ENCODE measurements at regions not wholly inside any gene's neighbourhood (a gene's known extent, or its start where the extent isn't known, plus 50 kb on each side); places are given as distances from the start of the nearest gene placed in this dataset.

- no peak for TF ChIP-seq CTCF (IDR thresholded peaks at IDR 0.05)
- DNase-seq (ENCODE audit: low spot score), result no peak
- Histone ChIP-seq H3K27me3 (replicated peaks; ENCODE audit: insufficient read depth) (no peaks in the 10 kb centered on the region), H3K36me3 (no peaks in the 10 kb centered on the region), H3K9me3 (no peaks in the 10 kb centered on the region), H3K27ac (no peak overlapping the region), H3K4me1 (ENCODE audit: control insufficient read depth in 1 of 2, low read depth in 2 of 2) (peaks cover 0 to 7% of the 10 kb centered on the region in 2 donors), H3K4me3 (no peak overlapping the region)
- no peak for ATAC-seq (ENCODE audit: insufficient number of reproducible peaks, low FRiP score, low read depth)
Observed at GRCh38 chr11:130772266-130773227, 143.7 kb downstream of the SNX19 start.

- no peak overlapping the region for H3K4me3 ChIP-seq
- TF ChIP-seq CTCF (IDR thresholded peaks at IDR 0.05), result no peak
- DNase-seq (ENCODE audit: low spot score) (no peak), ATAC-seq (ENCODE audit: insufficient number of reproducible peaks, low FRiP score, low read depth) (no peak)
- no peaks in the 10 kb centered on the region for H3K27me3 ChIP-seq (replicated peaks; ENCODE audit: insufficient read depth)
- peaks cover 0 to 7% of the 10 kb centered on the region in 2 donors for H3K4me1 ChIP-seq (ENCODE audit: control insufficient read depth in 1 of 2, low read depth in 2 of 2)
- no peaks in the 10 kb centered on the region for H3K9me3 ChIP-seq
- H3K27ac ChIP-seq, result no peak overlapping the region
- no peaks in the 10 kb centered on the region for H3K36me3 ChIP-seq
Observed at GRCh38 chr11:130773244-130773820, 142.9 kb downstream of the SNX19 start.

GRCh38 chr11:130774703-130775102 is 141.6 kb downstream of the SNX19 start:
- DNase-seq (ENCODE audit: low spot score) (no peak), ATAC-seq (ENCODE audit: insufficient number of reproducible peaks, low FRiP score, low read depth) (no peak)
- Histone ChIP-seq H3K36me3 (no peaks in the 10 kb centered on the region), H3K27ac (no peak overlapping the region), H3K4me1 (ENCODE audit: control insufficient read depth in 1 of 2, low read depth in 2 of 2) (peaks cover 0 to 7% of the 10 kb centered on the region in 2 donors), H3K4me3 (no peak overlapping the region), H3K27me3 (replicated peaks; ENCODE audit: insufficient read depth) (no peaks in the 10 kb centered on the region), H3K9me3 (no peaks in the 10 kb centered on the region)
- no peak for TF ChIP-seq CTCF (IDR thresholded peaks at IDR 0.05)

- ATAC-seq (ENCODE audit: insufficient number of reproducible peaks, low FRiP score, low read depth), result no peak
- H3K27me3 ChIP-seq (replicated peaks; ENCODE audit: insufficient read depth), result no peaks in the 10 kb centered on the region
- no peak for DNase-seq (ENCODE audit: low spot score)
Observed at GRCh38 chr11:130775306-130776060, 140.8 kb downstream of the SNX19 start.

More at GRCh38 chr11:130775306-130776060, 140.8 kb downstream of the SNX19 start:
- H3K4me3 ChIP-seq, result no peak overlapping the region
- peaks cover 0 to 7% of the 10 kb centered on the region in 2 donors for H3K4me1 ChIP-seq (ENCODE audit: control insufficient read depth in 1 of 2, low read depth in 2 of 2)
- no peak overlapping the region for H3K27ac ChIP-seq
- no peaks in the 10 kb centered on the region for H3K36me3 ChIP-seq
- H3K9me3 ChIP-seq, result no peaks in the 10 kb centered on the region
- no peak for TF ChIP-seq CTCF (IDR thresholded peaks at IDR 0.05)
